Astrocyte of the cerebellum (primary cell): ENCODE measurements at regions not wholly inside any gene's neighbourhood (a gene's known extent, or its start where the extent isn't known, plus 50 kb on each side); places are given as distances from the start of the nearest gene placed in this dataset.

Experiments used
- DNase-seq: peaks from one replicate; pipeline ENCODE4 v3.0.0-alpha.2; 2011; ENCODE audit warnings: low read depth
- H3K4me3 ChIP-seq: 2 replicates; pipeline ENCODE4 v1.5.1; 2011; ENCODE audit warnings: mild to moderate bottlenecking, low read depth, low read length, moderate library complexity
- in situ Hi-C: cut with HindIII; loops from 2 replicates; pipeline ENCODE4 v1.10.0; 2017; ENCODE audit warnings: low sequenced_read_pairs
- TF ChIP-seq, protein P1 (sequence below): IDR thresholded peaks from 2 replicates; pipeline ENCODE4 v1.5.1; 2012; ENCODE audit warnings: low read length, low read depth, moderate library complexity, mild to moderate bottlenecking; ENCODE audit errors: missing control alignments

DNA sequence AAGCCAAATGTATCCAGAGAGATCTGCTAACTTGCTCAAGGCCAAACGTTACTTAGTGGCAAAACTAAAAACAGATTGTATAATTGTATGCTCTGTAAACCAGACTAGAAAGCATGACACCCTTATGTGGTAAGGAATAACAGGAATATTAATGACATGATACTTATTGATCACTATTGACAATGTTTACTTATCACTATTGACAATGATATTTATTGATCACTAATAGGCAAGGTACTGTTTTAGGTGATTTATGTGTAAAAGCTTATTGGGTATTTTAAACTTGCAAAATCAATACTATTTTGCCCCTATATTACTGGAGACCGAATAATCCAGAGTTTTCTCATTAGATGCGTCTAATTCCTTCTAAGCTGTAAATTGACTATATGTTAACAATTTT, 985.1 kb downstream of the CDH11 start:
- TF ChIP-seq, protein P1, sequence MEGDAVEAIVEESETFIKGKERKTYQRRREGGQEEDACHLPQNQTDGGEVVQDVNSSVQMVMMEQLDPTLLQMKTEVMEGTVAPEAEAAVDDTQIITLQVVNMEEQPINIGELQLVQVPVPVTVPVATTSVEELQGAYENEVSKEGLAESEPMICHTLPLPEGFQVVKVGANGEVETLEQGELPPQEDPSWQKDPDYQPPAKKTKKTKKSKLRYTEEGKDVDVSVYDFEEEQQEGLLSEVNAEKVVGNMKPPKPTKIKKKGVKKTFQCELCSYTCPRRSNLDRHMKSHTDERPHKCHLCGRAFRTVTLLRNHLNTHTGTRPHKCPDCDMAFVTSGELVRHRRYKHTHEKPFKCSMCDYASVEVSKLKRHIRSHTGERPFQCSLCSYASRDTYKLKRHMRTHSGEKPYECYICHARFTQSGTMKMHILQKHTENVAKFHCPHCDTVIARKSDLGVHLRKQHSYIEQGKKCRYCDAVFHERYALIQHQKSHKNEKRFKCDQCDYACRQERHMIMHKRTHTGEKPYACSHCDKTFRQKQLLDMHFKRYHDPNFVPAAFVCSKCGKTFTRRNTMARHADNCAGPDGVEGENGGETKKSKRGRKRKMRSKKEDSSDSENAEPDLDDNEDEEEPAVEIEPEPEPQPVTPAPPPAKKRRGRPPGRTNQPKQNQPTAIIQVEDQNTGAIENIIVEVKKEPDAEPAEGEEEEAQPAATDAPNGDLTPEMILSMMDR: no peak
- H3K4me3 ChIP-seq: no peak overlapping the region
- in situ Hi-C loops: no loop called here
- DNase-seq: no peak

DNA sequence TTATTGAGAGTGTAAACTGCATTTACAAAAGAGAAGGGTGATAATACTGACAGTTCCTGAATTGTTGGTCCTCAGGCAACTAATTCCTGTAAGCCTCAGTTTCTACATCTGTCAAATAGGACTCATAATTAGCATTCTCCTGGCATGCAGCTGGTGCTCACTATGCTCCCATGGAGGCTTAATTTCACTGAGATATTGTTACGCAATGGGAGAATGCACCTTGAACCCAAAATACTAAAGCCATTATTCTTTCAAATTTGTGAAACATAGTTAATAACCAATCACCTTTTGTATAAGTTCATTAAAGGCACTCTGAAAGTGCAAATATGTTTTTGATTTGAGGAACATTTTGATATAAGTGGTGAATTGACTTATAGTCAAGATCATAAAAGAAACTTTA, 985.5 kb downstream of the CDH11 start:
- in situ Hi-C loops: no loop called here
- TF ChIP-seq, protein P1: no peak
- H3K4me3 ChIP-seq: no peak overlapping the region
- no peak for DNase-seq

DNA sequence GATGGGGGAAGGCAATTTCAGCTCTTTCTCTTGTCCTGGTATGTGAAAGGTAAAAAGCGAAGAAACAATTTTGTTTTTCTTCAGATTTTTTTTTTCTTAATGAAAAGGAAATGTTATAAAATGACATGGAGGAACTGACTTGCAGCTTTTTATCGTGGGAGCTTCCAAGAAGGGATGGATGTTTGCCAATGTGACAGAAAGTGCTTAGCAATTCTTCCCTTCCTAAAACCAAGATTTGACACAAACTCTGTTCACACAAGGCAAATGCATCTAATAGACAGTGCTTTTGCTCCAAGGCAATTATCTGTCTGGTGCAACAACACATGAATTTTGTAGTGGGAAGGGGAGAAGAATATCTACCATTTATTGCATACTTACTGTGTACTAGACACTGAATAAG, 988.5 kb downstream of the CDH11 start:
- TF ChIP-seq, protein P1: no peak
- in situ Hi-C loops: no loop called here
- DNase-seq: no peak
- no peak overlapping the region for H3K4me3 ChIP-seq

DNA sequence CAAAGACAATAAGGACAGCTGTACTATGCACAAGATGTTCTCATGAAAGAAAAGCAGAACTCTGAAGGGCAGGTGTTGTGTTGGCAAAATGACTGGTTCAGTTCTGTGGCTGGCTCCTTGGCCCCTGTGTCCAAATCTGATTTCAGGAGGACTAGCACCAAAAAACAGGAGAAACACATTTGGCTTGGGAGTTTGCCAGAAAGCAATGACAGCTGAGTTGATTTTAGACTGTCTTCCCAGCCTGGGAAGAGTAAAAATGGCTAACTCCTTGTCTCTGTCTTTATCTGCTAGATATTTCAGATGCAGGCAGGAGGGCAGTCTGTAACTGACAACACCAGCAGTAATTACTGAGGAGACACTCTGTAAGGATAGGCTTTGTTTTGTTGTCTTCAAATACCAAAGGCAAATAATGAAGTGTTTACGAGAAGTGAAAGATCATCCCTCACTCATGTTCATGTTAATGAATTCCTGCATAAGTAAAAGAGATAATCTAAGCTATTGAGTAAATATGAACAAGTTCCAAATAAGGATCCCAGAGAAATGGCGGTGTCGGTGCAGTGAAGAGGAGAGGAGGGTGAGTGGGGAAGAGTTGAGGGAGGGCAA, 989.0 kb downstream of the CDH11 start:
- in situ Hi-C loops: no loop called here
- H3K4me3 ChIP-seq: no peak overlapping the region
- TF ChIP-seq, protein P1: no peak
- DNase-seq: no peak

DNA sequence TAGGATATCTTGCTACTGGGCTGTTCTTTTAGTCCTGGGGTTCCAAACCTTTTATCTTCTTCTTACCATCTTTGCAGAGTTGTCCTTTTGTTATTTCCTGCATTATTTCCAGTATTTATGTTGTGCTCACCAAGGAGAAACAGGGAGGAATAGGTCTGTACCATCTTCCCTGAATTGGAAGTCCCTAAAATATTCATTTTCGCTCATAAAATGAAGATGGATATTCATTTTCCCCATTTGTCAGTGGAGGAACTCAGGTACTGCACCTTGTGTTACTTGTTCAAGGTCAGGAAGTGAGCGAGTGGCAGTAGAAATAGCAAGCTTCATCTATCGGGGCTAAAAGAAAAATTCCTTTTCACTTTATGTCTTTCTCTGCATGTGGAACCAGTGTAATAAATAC, 989.7 kb downstream of the CDH11 start:
- TF ChIP-seq, protein P1: no peak
- in situ Hi-C loops: no loop called here

DNA sequence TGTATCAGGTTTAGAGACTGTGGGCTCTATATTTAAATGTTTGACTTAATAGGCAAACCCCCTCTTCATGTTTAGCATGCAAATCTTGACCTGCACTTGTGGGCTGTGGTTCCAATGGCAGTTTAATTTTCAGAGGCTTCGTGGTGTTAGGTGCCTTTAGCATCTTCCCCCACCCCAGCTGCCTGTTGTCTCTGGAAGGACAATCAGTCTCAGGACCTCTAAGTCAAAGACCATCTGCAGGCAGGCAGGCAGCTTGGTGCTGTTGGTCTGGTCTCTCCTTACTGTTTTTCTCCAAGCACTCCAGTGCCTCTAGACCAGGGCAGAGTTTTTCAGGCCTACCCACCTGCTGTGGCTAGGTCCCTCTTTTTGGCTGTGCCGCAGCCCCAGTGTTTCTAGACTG, 990.4 kb downstream of the CDH11 start:
- no peak overlapping the region for H3K4me3 ChIP-seq
- no peak for DNase-seq
- TF ChIP-seq, protein P1: no peak
- in situ Hi-C loops: no loop called here

More for the DNA sequence above, 989.7 kb downstream of the CDH11 start:
- DNase-seq: no peak
- no peak overlapping the region for H3K4me3 ChIP-seq
